CD1c-positive myeloid dendritic cell (primary cell): ENCODE measurements at regions not wholly inside any gene's neighbourhood (a gene's known extent, or its start where the extent isn't known, plus 50 kb on each side); places are given as distances from the start of the nearest gene placed in this dataset.
A peak's percentile ranks its signal among the peaks of the same experiment; 100 is the strongest.

Experiments used
- DNase-seq: peaks from one replicate; pipeline ENCODE4 v3.0.0-alpha.2; 2016; ENCODE audit errors: extremely low spot score

GRCh38 chr9:81847181-81847915 lies 80.9 kb upstream of the SPATA31D4 start:
- no peak for DNase-seq

- DNase-seq = no peak
These were observed 79.8 kb upstream of the SPATA31D4 start for GRCh38 chr9:81848472-81848871.

GRCh38 chr9:81849631-81850259 lies 78.5 kb upstream of the SPATA31D4 start:
- no peak for DNase-seq

- DNase-seq = no peak
These were observed 77.5 kb upstream of the SPATA31D4 start for GRCh38 chr9:81850724-81851123.

GRCh38 chr9:81851340-81851739 lies 76.9 kb upstream of the SPATA31D4 start:
- DNase-seq = no peak

- no peak for DNase-seq
These were observed 75.4 kb upstream of the SPATA31D4 start for GRCh38 chr9:81852820-81853219.

- DNase-seq = no peak
These were observed 72.7 kb upstream of the SPATA31D4 start for GRCh38 chr9:81855538-81855937.

- DNase-seq = no peak
These were observed 69.4 kb upstream of the SPATA31D4 start for GRCh38 chr9:81858657-81859430.

GRCh38 chr9:81860581-81860980 lies 67.6 kb upstream of the SPATA31D4 start:
- DNase-seq = no peak

- no peak for DNase-seq
These were observed 66.6 kb upstream of the SPATA31D4 start for GRCh38 chr9:81861644-81862043.

GRCh38 chr9:81868145-81868544 lies 60.1 kb upstream of the SPATA31D4 start:
- DNase-seq = no peak

- no peak for DNase-seq
These were observed 56.5 kb upstream of the SPATA31D4 start for GRCh38 chr9:81871695-81872094.

GRCh38 chr9:81874250-81874649 lies 54.0 kb upstream of the SPATA31D4 start:
- DNase-seq = no peak

GRCh38 chr9:81874931-81875330 lies 53.3 kb upstream of the SPATA31D4 start:
- DNase-seq = peak; percentile 2

GRCh38 chr9:81877047-81877446 lies 51.2 kb upstream of the SPATA31D4 start:
- DNase-seq = no peak
